ENCODE measurements at regions not wholly inside any gene's neighbourhood (a gene's known extent, or its start where the extent isn't known, plus 50 kb on each side); places are given as distances from the start of the nearest gene placed in this dataset.

DNA sequence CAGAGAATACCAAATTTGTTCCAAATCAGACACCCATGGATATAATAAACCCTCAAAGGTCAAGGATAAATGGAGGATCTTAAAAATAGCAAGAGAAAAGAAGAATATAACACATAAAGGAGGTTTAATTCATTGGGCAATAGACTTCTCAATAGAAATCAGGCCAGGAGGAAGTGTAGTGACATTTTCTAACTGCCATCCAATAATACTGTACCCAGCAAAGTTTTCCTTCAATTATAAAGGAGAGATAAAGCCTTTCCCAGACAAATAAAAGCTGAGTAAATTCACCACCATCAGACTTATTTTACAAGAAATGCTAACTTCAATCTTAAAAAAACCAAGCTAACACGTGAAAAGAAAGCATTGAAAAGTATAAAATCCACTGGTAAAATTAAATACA lies 121.6 kb downstream of the MSTN start:
- no CpG with 5 or more reads among the region's 1 CpG for WGBS (ENCODE audit: extremely low coverage, insufficient read length, low lambda C conversion rate)
- no peak overlapping the region for H4K91ac ChIP-seq (ENCODE audit: insufficient read length, low read depth, low read length)
- H3K79me2 ChIP-seq (ENCODE audit: insufficient read depth, low read length): no peaks in the 10 kb centered on the region
- TF ChIP-seq, protein P1, sequence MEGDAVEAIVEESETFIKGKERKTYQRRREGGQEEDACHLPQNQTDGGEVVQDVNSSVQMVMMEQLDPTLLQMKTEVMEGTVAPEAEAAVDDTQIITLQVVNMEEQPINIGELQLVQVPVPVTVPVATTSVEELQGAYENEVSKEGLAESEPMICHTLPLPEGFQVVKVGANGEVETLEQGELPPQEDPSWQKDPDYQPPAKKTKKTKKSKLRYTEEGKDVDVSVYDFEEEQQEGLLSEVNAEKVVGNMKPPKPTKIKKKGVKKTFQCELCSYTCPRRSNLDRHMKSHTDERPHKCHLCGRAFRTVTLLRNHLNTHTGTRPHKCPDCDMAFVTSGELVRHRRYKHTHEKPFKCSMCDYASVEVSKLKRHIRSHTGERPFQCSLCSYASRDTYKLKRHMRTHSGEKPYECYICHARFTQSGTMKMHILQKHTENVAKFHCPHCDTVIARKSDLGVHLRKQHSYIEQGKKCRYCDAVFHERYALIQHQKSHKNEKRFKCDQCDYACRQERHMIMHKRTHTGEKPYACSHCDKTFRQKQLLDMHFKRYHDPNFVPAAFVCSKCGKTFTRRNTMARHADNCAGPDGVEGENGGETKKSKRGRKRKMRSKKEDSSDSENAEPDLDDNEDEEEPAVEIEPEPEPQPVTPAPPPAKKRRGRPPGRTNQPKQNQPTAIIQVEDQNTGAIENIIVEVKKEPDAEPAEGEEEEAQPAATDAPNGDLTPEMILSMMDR (conservative IDR thresholded peaks at IDR 0.05): no peak
- Mint-ChIP-seq H3K9me3 (peaks cover 40 to 48% of the 10 kb centered on the region in 2 experiments), H3K4me1 (no peaks in the 10 kb centered on the region), H3K27ac (no peak overlapping the region), H3K27me3 (ENCODE audit: low read depth) (no peaks in the 10 kb centered on the region), H3K4me3 (no peak overlapping the region), H3K36me3 (ENCODE audit: insufficient read depth in 1 of 3, low read depth in 3 of 3) (peaks cover 11 to 29% (median 12%) of the 10 kb centered on the region in 3 experiments)
- no peak overlapping the region for H3T11ph ChIP-seq (ENCODE audit: low read length)
- no peak overlapping the region for H3K23ac ChIP-seq (ENCODE audit: insufficient read length, low read depth, low read length)
- no peaks in the 10 kb centered on the region for H3K4me1 ChIP-seq (ENCODE audit: insufficient read depth, low read length)
- H3K23me2 ChIP-seq (ENCODE audit: insufficient read length, low read depth, low read length, poor library complexity, severe bottlenecking): no peaks in the 10 kb centered on the region
- no peak overlapping the region for H3K9ac ChIP-seq (ENCODE audit: extremely low read depth, insufficient read length, low read length)
- H2BK120ac ChIP-seq (ENCODE audit: low read depth, low read length, poor library complexity, severe bottlenecking): no peak overlapping the region
- H3K14ac ChIP-seq (ENCODE audit: insufficient read depth, low read length): no peak overlapping the region
- H3K27me3 ChIP-seq (ENCODE audit: insufficient read depth, low read length): no peaks in the 10 kb centered on the region
- no peak overlapping the region for H2AFZ ChIP-seq (ENCODE audit: low read length)
- no peak overlapping the region for H2BK12ac ChIP-seq (ENCODE audit: insufficient read length, low read depth, low read length)
- H3K56ac ChIP-seq (ENCODE audit: insufficient read length, low read depth, low read length): no peak overlapping the region
- no peak overlapping the region for H4K5ac ChIP-seq (ENCODE audit: insufficient read length, low read depth, low read length)
- no peak overlapping the region for H3K4me2 ChIP-seq (ENCODE audit: insufficient read depth, insufficient read length, low read length)
- no peak for DNase-seq
- H2BK20ac ChIP-seq (ENCODE audit: low read depth, low read length, poor library complexity, severe bottlenecking): no peak overlapping the region
- no peak overlapping the region for H2AK5ac ChIP-seq (ENCODE audit: insufficient read length, low read length)
- no peak overlapping the region for H3K27ac ChIP-seq (ENCODE audit: insufficient read length, low read depth, low read length)
- no peaks in the 10 kb centered on the region for H4K20me1 ChIP-seq (ENCODE audit: control insufficient read depth, insufficient read depth, insufficient read length)
- H2BK15ac ChIP-seq (ENCODE audit: low read depth, low read length): no peak overlapping the region
- H3K79me1 ChIP-seq (ENCODE audit: insufficient read depth, low read depth, low read length, poor library complexity, severe bottlenecking): no peaks in the 10 kb centered on the region
- no peak overlapping the region for H2BK5ac ChIP-seq (ENCODE audit: insufficient read length, low read length)
- H3K4ac ChIP-seq (ENCODE audit: low read depth, low read length): no peak overlapping the region
- H3K9me3 ChIP-seq (ENCODE audit: control insufficient read depth, low read depth, low read length): no peaks in the 10 kb centered on the region
- no peak overlapping the region for H4K8ac ChIP-seq (replicated peaks; ENCODE audit: insufficient read length, low read depth, low read length)
- no peak overlapping the region for H3K18ac ChIP-seq (ENCODE audit: insufficient read length, low read depth, low read length)
